SK-N-SH treated with all-trans-retinoic acid at 6 μM for 48 hours (cell line): ENCODE measurements at regions not wholly inside any gene's neighbourhood (a gene's known extent, or its start where the extent isn't known, plus 50 kb on each side); places are given as distances from the start of the nearest gene placed in this dataset.

Source experiments
- ESRRG ChIP-seq: fragments of 250-450 bp; sonication (Bioruptor Pico); IDR thresholded peaks from 2 replicates; pipeline ENCODE4 v1.6.1; 2021; ENCODE audit warnings: mild to moderate bottlenecking
- RARB ChIP-seq: fragments of 250-450 bp; sonication (Bioruptor Pico); IDR thresholded peaks from 2 replicates; pipeline ENCODE4 v1.8.0; 2021; ENCODE audit warnings: mild to moderate bottlenecking, moderate library complexity
- SNAI2 ChIP-seq: fragments of 250-450 bp; sonication (Bioruptor Pico); IDR thresholded peaks from 2 replicates; pipeline ENCODE4 v1.5.0; 2020; ENCODE audit warnings: mild to moderate bottlenecking, moderate library complexity
- ZFP30 ChIP-seq: fragments of 450-650 bp; formaldehyde crosslinking; IDR thresholded peaks from 2 replicates; pipeline ENCODE4 v1.5.0; 2022; ENCODE audit warnings: mild to moderate bottlenecking, moderate library complexity
- TF ChIP-seq, protein P1 (sequence below): fragments of 250-450 bp; sonication (Bioruptor Pico); IDR thresholded peaks from 2 replicates; pipeline ENCODE4 v1.5.0; 2020; ENCODE audit warnings: mild to moderate bottlenecking, moderate library complexity

GRCh38 chr6:133681891-133682290, 207.0 kb upstream of the TCF21 start:
- TF ChIP-seq SNAI2 (CRISPR knock-in tag) (no peak), ZFP30 (no peak), ESRRG (no peak), RARB (CRISPR knock-in tag) (no peak)
- TF ChIP-seq, protein P1, sequence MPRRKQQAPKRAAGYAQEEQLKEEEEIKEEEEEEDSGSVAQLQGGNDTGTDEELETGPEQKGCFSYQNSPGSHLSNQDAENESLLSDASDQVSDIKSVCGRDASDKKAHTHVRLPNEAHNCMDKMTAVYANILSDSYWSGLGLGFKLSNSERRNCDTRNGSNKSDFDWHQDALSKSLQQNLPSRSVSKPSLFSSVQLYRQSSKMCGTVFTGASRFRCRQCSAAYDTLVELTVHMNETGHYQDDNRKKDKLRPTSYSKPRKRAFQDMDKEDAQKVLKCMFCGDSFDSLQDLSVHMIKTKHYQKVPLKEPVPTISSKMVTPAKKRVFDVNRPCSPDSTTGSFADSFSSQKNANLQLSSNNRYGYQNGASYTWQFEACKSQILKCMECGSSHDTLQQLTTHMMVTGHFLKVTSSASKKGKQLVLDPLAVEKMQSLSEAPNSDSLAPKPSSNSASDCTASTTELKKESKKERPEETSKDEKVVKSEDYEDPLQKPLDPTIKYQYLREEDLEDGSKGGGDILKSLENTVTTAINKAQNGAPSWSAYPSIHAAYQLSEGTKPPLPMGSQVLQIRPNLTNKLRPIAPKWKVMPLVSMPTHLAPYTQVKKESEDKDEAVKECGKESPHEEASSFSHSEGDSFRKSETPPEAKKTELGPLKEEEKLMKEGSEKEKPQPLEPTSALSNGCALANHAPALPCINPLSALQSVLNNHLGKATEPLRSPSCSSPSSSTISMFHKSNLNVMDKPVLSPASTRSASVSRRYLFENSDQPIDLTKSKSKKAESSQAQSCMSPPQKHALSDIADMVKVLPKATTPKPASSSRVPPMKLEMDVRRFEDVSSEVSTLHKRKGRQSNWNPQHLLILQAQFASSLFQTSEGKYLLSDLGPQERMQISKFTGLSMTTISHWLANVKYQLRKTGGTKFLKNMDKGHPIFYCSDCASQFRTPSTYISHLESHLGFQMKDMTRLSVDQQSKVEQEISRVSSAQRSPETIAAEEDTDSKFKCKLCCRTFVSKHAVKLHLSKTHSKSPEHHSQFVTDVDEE (CRISPR knock-in tag): no peak
